Activated T-cell treated with anti-CD3 and anti-CD28 coated beads, Interleukin-2, amount 50 U/mL, for 1 hour (primary cell): ENCODE measurements at regions not wholly inside any gene's neighbourhood (a gene's known extent, or its start where the extent isn't known, plus 50 kb on each side); places are given as distances from the start of the nearest gene placed in this dataset.
A peak's percentile ranks its signal among the peaks of the same experiment; 100 is the strongest.

Experiments used
- DNase-seq: peaks from one replicate; pipeline ENCODE4 v3.0.0-alpha.2; 2020

- no peak for DNase-seq
Measured at GRCh38 chr18:79611040-79611681, 68.4 kb upstream of the CTDP1 start.

DNA sequence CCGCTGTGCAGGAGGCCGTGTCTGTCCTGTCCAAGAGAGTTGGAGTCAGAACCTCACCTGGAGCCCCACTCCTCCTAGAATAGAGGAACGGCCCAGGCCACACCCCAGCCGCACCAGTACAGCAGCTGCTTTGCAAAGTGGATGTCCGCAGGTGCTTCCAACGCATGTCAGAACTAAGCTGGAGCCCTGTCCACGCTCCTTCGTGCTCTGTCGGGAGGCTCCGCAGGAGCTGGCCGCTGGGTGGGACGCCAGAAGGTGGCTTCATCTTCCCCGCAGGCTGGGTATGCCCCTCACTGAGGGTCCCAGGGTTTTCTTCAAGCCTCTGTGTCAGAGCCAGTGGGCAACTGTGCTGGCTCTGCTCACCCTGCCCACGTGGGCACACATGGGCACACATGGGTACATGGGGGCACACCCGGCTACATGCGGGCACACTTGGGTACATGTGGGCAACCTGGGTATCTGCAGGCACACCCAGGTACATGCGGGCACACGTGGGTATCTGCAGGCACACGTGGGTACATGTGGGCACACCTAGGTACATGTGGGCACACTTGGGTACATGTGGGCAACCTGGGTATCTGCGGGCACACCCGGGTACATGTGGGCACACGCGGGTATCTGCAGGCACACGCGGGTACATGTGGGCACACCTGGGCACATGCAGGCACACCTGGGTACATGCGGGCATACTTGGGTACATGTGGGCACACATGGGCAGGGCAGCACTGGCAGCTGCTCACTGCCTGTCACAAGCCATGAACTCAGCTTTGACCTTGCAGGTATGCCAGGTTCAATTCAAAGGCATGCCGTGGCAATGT, 67.1 kb upstream of the CTDP1 start:
- no peak for DNase-seq

GRCh38 chr18:79613186-79613931, 66.2 kb upstream of the CTDP1 start:
- no peak for DNase-seq

- no peak for DNase-seq
Measured at GRCh38 chr18:79614211-79614955, 65.2 kb upstream of the CTDP1 start.

- no peak for DNase-seq
Measured at GRCh38 chr18:79615091-79615490, 64.5 kb upstream of the CTDP1 start.

DNA sequence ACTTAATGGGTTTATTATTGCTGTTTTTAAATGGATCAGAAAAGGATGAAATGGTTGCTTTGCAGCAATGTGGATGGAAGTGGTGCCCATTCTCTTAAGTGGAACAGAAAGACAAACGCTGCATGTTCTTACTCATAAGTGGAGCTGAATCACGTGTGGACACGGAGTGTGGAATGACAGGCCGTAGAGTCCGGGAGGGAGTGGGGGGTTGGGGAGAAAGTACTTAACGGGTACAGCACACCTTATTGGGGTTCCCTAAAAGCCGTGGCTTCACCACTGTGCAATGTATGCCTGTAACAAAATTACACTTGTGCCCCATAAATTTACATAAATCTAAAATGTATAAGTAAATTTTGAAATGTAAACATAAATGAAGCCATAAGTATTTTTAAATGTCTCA, 64.0 kb upstream of the CTDP1 start:
- no peak for DNase-seq

DNA sequence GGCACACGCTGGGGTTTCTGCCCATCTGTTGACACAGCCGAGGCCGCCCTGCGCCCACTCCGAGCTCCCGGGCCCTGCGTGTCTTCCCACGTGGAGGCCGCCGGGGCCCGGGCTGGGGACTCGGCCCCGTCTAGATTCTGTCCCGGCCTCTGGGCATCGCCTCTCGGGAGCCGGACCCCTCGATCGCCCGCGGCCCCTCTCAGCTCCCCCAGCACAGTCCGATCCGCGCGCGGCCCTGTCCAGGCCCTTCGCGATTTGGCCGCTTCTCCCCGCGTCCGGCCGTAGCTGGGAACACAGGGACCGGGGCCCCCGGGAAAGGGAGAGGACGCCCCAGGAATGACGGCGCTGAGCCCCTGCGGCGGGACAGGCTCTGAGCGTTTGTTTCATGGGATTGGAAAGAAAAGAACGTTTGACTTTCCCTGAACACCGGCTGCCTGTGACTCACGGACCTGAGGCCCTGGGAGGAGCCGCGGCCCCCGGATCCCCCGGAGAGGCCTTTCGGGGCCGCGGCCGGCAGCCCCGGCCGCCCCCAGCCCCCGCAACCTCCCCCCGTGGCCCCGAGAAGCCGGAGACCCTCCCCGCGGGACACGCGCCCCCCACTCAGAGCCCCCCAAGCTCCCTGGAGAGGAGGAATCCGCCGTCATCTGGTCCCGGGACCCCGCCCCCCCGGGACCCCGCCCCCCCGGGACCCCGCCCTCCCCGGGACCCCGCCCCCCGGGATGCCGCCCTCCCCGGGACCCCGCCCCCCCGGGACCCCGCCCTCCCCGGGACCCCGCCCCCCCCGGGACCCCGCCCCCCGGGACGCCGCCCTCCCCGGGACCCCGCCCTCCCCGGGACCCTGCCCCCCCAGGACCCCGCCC, 62.7 kb upstream of the CTDP1 start:
- no peak for DNase-seq

GRCh38 chr18:79617511-79618500, 61.8 kb upstream of the CTDP1 start:
- no peak for DNase-seq

GRCh38 chr18:79620576-79621165, 58.9 kb upstream of the CTDP1 start:
- no peak for DNase-seq

DNA sequence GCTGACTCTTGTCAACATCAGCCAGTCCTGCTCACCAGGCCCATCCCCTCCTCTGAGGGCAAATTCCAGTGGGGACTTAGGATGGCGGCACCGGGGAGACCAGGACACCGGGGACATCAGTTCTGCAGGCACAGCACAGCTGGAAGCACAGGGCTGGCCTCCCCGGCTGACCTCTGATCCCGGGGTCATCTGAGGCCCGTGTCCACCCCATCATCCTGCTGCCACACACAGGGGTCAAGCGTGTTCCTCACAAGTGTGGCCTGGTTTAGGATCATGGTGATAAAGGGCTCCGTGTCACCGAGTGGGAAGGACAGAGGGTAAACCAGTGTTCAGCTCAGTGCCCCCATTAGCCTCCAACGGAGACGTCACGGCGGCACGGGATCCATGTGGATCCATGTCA, 58.1 kb upstream of the CTDP1 start:
- no peak for DNase-seq

- no peak for DNase-seq
Measured at GRCh38 chr18:79622004-79622403, 57.6 kb upstream of the CTDP1 start.

- no peak for DNase-seq
Measured at GRCh38 chr18:79624356-79625170, 55.0 kb upstream of the CTDP1 start.

GRCh38 chr18:79625195-79625923, 54.2 kb upstream of the CTDP1 start:
- DNase-seq: no peak

- DNase-seq: no peak
Measured at GRCh38 chr18:79625924-79626561, 53.6 kb upstream of the CTDP1 start.

DNA sequence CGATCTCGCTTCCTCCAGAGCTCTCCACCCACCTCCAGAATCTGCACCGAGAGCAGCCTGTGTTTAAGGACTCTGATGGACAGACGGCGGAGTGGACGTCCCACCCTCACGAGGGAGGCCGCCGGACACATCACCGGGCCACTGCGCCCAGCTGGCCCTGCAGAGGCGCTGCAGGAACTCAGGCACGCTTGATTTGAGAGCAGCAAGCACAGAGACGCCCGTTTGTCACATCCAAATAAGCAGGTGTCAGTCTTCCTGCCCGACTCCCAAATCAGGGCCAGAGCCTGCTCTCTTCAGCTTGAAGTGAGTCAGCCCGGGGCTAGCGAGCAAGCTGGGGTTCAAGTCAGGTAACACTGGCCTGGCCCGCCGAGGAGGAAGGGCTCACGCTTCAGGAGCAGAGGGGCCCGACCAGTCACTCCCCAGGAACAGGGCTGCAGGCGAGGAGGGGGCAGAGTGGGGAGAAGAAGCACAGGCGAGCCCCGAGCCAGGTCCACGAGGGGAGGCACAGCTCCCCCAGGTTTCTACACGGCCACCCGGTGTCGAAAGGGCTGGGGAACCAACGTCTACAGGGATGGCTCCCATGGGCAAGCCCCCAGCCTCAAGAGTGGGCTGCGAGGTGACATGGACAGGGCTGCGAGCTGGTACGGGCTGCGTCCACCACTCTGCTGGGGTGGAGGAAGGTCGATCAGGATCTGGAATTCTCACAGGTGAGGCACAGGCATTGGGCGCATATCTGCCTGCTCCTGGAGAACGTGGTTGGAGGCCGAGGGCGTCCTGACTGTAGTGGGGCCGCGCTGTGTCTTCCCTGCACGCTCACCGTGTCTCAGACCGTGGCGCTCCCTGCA, 52.5 kb upstream of the CTDP1 start:
- no peak for DNase-seq

- peak; percentile 9 for DNase-seq
Measured at GRCh38 chr18:79627750-79628294, 51.8 kb upstream of the CTDP1 start.
